HG03066 (cell line): ENCODE measurements at regions not wholly inside any gene's neighbourhood (a gene's known extent, or its start where the extent isn't known, plus 50 kb on each side); places are given as distances from the start of the nearest gene placed in this dataset.

Experiments
- ATAC-seq: cut with Tn5 transposase; IDR thresholded peaks from one replicate; pipeline ENCODE4 v1.9.1; 2021; ENCODE audit warnings: low read depth; ENCODE audit not compliant: unreplicated experiment

DNA sequence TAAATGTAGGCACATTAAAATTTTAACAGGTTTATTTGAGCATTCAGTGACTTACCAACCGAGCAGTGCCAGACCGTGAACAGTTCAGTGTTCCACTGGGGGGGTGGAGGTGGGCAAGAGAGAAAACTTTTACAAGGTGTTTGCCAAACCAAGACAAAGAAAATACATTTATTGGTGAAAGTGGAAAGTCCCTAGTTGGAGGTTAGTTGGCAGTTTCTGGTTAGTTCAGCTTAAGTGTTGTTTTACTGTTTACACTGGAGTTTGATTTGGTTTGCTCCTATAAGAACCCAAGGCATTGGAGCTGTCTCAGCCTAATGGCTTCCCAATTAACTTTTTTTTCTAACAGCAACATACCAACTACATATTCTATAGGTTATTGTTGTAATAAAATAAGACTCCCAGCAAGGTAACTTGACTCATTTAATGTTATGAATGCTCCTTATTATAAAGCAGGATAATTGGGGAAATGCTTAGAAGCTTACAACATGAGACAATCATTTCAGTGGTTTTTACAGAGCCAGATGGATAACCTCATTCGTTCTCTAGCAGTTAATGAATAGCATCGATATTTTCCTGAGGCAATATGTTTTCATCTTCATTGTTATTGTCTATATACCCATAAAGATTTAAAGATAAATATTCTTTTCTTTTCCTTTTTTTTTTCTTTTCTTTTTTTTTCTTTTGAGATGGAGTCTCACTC, 115.8 kb downstream of the ETNK1 start:
- ATAC-seq = no peak

- no peak for ATAC-seq
Measured at GRCh38 chr12:22743700-22744099, 118.7 kb downstream of the ETNK1 start.

DNA sequence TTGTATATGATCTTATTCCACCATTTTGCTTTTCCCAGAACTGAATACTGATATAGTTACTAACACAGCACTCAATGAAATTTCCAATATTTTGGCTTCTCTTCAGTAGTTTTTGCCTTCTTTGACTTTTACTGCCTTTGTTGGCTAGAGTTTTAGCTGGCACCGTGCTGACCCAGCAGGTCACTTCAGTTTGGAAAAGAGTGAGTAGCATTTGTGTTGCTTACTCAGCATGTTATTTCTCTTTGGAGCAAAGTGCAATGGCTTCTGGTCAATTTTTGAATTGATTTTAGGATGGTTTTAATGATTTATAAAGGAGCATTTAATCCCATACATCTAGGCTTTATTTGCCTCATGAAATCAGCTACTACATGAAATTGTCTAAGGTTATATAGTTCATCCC, 119.2 kb downstream of the ETNK1 start:
- ATAC-seq = no peak

DNA sequence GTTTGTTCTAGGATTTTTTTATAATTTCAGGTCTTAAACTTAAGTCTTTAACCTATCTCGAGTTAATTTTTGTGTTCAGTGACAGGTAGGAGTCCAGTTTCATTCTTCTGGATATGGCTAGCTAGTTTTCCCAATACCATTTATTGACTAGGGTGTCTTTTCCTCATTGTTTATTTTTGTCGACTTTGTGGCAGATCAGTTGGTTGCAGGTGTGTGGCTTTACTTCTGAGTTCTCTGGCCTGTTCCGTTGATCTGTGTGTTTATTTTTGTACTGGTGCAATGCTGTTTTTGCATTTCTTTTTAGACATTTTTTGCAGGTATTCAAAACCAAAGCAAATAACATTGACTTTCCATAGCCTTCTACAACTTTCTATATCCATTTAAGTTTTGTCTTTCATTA, 121.7 kb downstream of the ETNK1 start:
- ATAC-seq = no peak

DNA sequence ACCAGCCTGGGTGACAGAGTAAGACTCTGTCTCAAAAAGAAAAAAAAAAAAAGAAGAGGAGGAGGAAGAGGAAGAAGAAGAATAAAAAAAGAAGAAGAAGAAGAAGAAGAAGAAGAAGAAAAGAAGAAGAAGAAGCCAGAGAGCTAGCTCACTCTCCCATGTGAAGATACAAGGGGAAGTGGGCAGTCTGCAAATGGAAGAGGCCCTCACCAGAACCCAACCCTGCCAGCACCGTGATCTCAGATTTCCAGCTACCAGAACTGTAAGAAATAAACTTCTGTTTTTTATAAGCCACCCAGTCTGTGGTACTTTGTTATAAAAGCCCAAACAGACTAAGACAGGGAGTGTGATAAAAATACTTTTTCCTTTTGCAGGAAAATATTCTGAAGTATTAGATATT, 130.7 kb downstream of the ETNK1 start:
- ATAC-seq = no peak

- no peak for ATAC-seq
Measured at GRCh38 chr12:22759769-22760674, 135.1 kb downstream of the ETNK1 start.

- ATAC-seq = no peak
Measured at GRCh38 chr12:22765421-22766130, 140.6 kb downstream of the ETNK1 start.

GRCh38 chr12:22766911-22767420, 142.0 kb downstream of the ETNK1 start:
- ATAC-seq = no peak

GRCh38 chr12:22781339-22781738, 156.4 kb downstream of the ETNK1 start:
- ATAC-seq = no peak

DNA sequence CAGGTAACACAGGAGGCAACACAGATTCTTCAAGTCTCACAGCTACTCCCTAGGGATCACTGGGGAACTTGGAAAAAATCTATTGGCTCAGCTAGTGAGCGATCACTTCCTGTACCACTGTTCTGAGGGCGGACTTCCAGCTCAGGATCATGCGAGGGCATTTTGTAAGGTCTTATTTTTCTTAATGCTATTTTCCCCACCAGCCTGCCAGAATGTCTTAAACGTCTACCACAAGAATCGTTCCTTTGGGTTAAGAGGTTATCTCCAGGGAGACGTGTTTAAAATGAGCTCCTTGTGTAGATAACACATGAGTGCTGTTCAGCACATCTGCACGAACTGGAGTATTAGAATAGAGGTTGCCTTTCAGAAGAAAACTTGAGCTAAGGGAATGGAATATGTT, 162.6 kb downstream of the ETNK1 start:
- ATAC-seq = no peak

DNA sequence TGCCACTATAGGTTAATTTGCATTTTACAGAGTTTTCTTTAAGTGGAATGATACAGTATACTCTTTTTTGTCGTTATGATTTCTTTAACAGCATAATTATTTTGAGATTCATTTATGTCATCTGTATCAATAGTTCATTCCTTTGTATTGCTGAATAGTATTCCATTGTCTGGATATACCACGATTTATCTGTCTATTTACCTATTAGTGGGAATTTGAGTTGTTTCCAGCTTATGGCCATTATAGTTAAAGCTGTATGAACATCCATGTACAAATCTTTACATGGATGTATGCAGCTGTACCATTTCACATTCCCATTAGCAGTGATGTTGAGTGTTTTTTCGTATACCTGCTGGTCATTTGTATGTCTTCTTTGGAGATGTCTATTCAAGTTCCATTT, 163.9 kb downstream of the ETNK1 start:
- ATAC-seq = no peak

- ATAC-seq = no peak
Measured at GRCh38 chr12:22792138-22792537, 167.2 kb downstream of the ETNK1 start.

DNA sequence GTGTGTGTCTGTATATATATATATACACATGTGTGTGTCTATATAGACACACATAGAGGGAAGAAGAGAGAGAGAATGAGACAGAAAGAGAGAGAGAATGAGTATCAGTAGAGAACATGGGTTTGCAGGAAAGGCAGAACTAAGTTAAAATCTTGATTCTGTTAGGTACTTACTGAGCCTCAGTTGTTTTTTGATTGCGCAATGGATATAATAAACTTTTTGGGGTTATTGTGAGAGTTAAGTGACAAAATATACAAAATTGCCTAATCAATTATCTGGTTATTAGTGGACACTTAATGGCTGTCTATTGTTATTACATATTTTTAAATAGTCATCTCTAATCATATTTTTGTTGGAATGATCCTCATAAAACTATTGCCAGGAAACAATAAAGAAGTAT, 169.0 kb downstream of the ETNK1 start:
- ATAC-seq = no peak

GRCh38 chr12:22796941-22797630, 172.1 kb downstream of the ETNK1 start:
- ATAC-seq = no peak

DNA sequence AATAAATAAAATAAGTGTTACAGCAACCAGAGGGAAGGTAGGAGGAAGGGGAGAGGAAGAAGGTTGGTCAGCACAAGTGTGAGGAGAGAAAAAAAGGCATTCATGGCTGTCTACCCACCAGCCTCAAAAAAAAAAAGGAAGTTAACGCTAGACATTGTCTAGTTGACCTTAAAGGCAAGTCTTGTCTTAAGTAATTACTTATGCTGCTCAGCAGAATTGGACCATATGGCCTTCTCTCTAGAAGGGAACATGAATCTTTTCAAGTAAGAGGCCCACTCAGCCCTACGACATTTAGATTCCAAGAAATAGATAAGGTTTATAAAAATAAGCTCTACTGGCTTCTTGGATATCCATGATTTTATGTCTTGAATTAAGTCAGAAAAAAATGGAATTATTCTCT, 172.7 kb downstream of the ETNK1 start:
- ATAC-seq = no peak

DNA sequence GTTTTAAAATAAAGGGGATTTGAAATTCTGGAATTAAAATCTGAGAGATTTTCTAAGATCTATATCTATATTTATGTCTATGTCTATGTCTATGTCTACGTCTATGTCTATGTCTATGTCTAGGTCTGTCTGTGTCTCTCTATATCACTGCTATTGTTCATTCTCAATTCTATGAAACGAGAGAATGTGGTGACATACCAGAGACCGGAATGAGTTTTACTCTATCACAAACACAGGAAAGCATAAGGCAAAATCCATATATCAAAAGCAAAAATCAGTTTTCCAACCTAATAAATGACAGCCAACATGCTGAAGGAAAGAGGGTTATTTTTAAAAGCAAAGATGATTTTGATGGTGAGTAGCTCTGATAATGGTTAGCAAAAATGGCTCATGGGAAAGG, 173.1 kb downstream of the ETNK1 start:
- ATAC-seq = no peak

GRCh38 chr12:22799503-22799902, 174.5 kb downstream of the ETNK1 start:
- no peak for ATAC-seq

DNA sequence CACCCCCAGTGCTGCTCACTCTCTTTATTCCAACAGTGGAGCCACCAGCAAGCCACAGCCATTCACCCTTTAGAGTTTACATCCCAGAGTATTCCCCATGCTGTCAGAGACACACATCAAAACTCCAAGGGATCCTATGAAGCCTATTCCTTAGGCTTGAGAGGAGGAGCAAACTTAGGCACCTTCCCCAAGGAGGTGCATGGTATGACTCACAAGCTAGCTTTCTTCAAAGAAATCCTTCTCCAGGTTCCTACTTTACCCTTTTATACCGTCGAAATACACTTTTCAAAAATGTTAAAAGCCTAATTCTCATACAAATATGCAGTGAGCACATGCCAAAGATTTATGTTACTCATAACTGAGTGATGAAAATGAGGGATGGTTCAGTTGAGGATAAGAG, 175.4 kb downstream of the ETNK1 start:
- ATAC-seq = no peak

GRCh38 chr12:22802883-22803630, 178.1 kb downstream of the ETNK1 start:
- ATAC-seq = no peak

DNA sequence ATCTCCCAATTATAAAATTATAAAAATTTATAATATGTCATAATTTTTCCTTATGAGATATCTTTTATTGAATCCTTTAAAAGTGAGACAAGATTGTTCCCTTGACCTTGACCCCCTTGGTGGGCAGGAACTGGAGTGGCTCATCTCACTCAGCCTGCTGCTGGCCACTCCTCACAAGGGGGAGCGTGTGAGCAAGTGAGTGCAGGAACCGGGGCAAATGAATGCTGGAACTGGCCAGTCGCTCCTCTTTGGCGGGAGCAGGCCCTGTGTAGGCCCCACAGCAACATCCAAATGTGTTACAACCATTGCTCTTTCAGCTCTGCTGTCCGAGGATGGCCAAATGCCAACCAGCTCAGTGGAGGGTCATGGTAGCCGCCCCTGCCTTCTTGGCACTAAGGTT, 178.8 kb downstream of the ETNK1 start:
- no peak for ATAC-seq
